Testis (tissue), 2 donors: ENCODE measurements at regions not wholly inside any gene's neighbourhood (a gene's known extent, or its start where the extent isn't known, plus 50 kb on each side); places are given as distances from the start of the nearest gene placed in this dataset.

Experiments
- DNase-seq: peaks from one replicate; pipeline ENCODE4 v3.0.0-alpha.2; 2019
- H3K27ac ChIP-seq, 2 donors: fragments of 200-600 bp; sonication (generic); one replicate each; pipeline ENCODE4 v1.5.1; 2019
- H3K27me3 ChIP-seq: fragments of 200-600 bp; sonication (generic); one replicate; pipeline ENCODE4 v1.5.1; 2019
- H3K36me3 ChIP-seq: fragments of 200-600 bp; sonication (generic); one replicate; pipeline ENCODE4 v1.5.1; 2017; ENCODE audit warnings: low read depth; ENCODE audit errors: missing control alignments
- H3K4me1 ChIP-seq: fragments of 200-600 bp; sonication (generic); one replicate; pipeline ENCODE4 v1.5.1; 2019
- H3K4me3 ChIP-seq, 2 donors: fragments of 200-600 bp; sonication (generic); one replicate each; pipeline ENCODE4 v1.5.1; 2017 to 2019
- H3K9me3 ChIP-seq: fragments of 200-600 bp; sonication (generic); one replicate; pipeline ENCODE4 v1.5.1; 2017
- POLR2A ChIP-seq: fragments of 450-650 bp; IDR thresholded peaks from one replicate; pipeline ENCODE4 v1.6.1; 2017; ENCODE audit warnings: antibody characterized with exemption, mild to moderate bottlenecking, moderate library complexity
- WGBS, 2 donors: methylation state at CpG; one replicate each; pipeline ENCODE4 v1.1.5; 2018; 5-methylcytosine and 5-hydroxymethylcytosine counted together
- intact Hi-C: fragments of 100-400 bp; cut with DNase I; formaldehyde crosslinking; loops from one replicate; pipeline ENCODE4 v1.15.1; 2023; ENCODE audit warnings: low total_unique reads
- TF ChIP-seq, protein P1 (sequence below), 3 experiments: fragments of 450-650 bp in 2 of 3; fragments of 200-600 bp in 1 of 3; sonication (generic) in 1 of 3; IDR thresholded peaks; one replicate each; pipeline ENCODE4 v1.5.1; 2016 to 2019; ENCODE audit warnings: antibody characterized with exemption in 3 of 3, mild to moderate bottlenecking in 2 of 3, moderate library complexity in 1 of 3

DNA sequence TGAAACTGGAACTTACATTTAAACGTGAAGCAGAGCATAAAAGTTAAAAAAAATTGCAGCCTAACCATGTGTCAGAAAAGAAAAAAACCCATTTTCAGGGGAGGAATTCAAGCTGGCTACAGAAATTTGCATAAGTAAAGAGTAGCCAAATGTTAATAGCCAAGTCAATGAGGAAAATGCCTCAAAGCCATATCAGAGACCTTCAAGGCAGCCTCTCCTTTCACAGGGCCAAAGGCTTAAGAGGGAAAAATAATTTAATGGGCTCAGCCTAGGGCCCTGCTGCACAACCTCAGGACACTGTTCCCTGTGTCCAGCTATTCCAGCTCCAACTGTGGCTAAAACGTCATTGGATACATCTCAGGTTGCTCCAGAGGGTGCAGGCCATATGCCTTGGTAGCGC, 749.5 kb downstream of the FLRT2 start:
- no peak for DNase-seq
- TF ChIP-seq, protein P1, sequence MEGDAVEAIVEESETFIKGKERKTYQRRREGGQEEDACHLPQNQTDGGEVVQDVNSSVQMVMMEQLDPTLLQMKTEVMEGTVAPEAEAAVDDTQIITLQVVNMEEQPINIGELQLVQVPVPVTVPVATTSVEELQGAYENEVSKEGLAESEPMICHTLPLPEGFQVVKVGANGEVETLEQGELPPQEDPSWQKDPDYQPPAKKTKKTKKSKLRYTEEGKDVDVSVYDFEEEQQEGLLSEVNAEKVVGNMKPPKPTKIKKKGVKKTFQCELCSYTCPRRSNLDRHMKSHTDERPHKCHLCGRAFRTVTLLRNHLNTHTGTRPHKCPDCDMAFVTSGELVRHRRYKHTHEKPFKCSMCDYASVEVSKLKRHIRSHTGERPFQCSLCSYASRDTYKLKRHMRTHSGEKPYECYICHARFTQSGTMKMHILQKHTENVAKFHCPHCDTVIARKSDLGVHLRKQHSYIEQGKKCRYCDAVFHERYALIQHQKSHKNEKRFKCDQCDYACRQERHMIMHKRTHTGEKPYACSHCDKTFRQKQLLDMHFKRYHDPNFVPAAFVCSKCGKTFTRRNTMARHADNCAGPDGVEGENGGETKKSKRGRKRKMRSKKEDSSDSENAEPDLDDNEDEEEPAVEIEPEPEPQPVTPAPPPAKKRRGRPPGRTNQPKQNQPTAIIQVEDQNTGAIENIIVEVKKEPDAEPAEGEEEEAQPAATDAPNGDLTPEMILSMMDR (IDR thresholded peaks at IDR 0.05), result no peak
- no peak for TF ChIP-seq POLR2A
- H3K27ac ChIP-seq, result no peak overlapping the region
- H3K36me3 ChIP-seq, result no peaks in the 10 kb centered on the region
- 76 to 80% methylated on average over 3 of the region's 3 CpGs for WGBS, 2 donors
- no peaks in the 10 kb centered on the region for H3K9me3 ChIP-seq
- H3K4me3 ChIP-seq, result no peak overlapping the region
- no peaks in the 10 kb centered on the region for H3K27me3 ChIP-seq
- H3K4me1 ChIP-seq, result no peaks in the 10 kb centered on the region
- intact Hi-C loops, result no loop called here

DNA sequence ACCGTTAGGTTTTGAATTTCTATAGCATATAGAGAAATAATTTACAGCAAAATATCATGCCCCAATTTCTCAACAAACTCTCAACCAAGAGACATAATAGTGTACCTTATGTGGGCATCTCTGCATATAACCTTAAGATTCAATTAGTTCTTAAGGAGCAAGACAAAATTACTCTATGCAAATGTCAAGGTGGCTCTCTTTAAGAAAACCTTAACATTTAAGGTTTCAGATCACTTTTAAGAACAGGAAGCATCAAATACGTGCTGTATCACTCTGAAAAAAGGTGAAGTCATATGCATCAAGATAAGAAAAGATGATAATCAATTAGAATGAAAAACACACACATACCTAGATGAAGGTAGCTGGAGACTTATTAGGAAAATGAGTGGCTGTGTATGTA, 728.0 kb downstream of the FLRT2 start:
- Histone ChIP-seq H3K36me3 (no peaks in the 10 kb centered on the region), H3K4me1 (no peaks in the 10 kb centered on the region), H3K9me3 (no peaks in the 10 kb centered on the region), H3K27ac (no peak overlapping the region), H3K27me3 (no peaks in the 10 kb centered on the region), H3K4me3 (no peak overlapping the region)
- no peak for DNase-seq
- intact Hi-C loops, result no loop called here
- TF ChIP-seq, protein P1 (IDR thresholded peaks at IDR 0.05), result no peak
- no peak for TF ChIP-seq POLR2A
- 79 to 87% methylated on average over 2 of the region's 2 CpGs for WGBS, 2 donors

- no peak for DNase-seq
- Histone ChIP-seq H3K27me3 (no peaks in the 10 kb centered on the region), H3K4me3 (no peak overlapping the region), H3K4me1 (no peaks in the 10 kb centered on the region), H3K9me3 (no peaks in the 10 kb centered on the region), H3K36me3 (no peaks in the 10 kb centered on the region), H3K27ac (no peak overlapping the region)
- intact Hi-C loops, result no loop called here
- TF ChIP-seq POLR2A, result no peak
- TF ChIP-seq, protein P1 (IDR thresholded peaks at IDR 0.05), result no peak
Measured at GRCh38 chr14:86243158-86243557, 713.2 kb downstream of the FLRT2 start.

- H3K27ac ChIP-seq, result no peak overlapping the region
- TF ChIP-seq, protein P1 (IDR thresholded peaks at IDR 0.05), result no peak
- TF ChIP-seq POLR2A, result no peak
- no peaks in the 10 kb centered on the region for H3K9me3 ChIP-seq
- no peak for DNase-seq
- no peak overlapping the region for H3K4me3 ChIP-seq
- no peaks in the 10 kb centered on the region for H3K27me3 ChIP-seq
- no peaks in the 10 kb centered on the region for H3K4me1 ChIP-seq
- WGBS, 2 donors, result 53 to 60% methylated on average over 4 of the region's 4 CpGs
- H3K36me3 ChIP-seq, result no peaks in the 10 kb centered on the region
- intact Hi-C loops, result no loop called here
Measured at GRCh38 chr14:86237733-86238132, 707.8 kb downstream of the FLRT2 start.

- intact Hi-C loops, result no loop called here
- H3K27me3 ChIP-seq, result no peaks in the 10 kb centered on the region
- 42 to 61% methylated on average over 3 of the region's 3 CpGs for WGBS, 2 donors
- no peaks in the 10 kb centered on the region for H3K9me3 ChIP-seq
- no peak for DNase-seq
- no peaks in the 10 kb centered on the region for H3K36me3 ChIP-seq
- H3K4me1 ChIP-seq, result no peaks in the 10 kb centered on the region
- H3K27ac ChIP-seq, result no peak overlapping the region
- H3K4me3 ChIP-seq, result no peak overlapping the region
- TF ChIP-seq, protein P1 (IDR thresholded peaks at IDR 0.05), result no peak
- no peak for TF ChIP-seq POLR2A
Measured at GRCh38 chr14:86221755-86222154, 691.8 kb downstream of the FLRT2 start.
